Hepatocyte (in vitro differentiated cells): ENCODE measurements at regions not wholly inside any gene's neighbourhood (a gene's known extent, or its start where the extent isn't known, plus 50 kb on each side); places are given as distances from the start of the nearest gene placed in this dataset.

Source experiments
- DNase-seq: peaks from one replicate; pipeline ENCODE4 v3.0.0-alpha.2; 2016; ENCODE audit warnings: low spot score
- H2AFZ ChIP-seq: fragments of 200-600 bp; sonication (generic); 2 replicates; pipeline ENCODE4 v1.6.0; 2016; ENCODE audit warnings: antibody characterized with exemption, mild to moderate bottlenecking
- H3K27ac ChIP-seq: fragments of 200-600 bp; sonication (generic); 2 replicates; pipeline ENCODE4 v1.5.1; 2016; ENCODE audit warnings: mild to moderate bottlenecking
- H3K27me3 ChIP-seq: fragments of 200-600 bp; sonication (generic); 2 replicates; pipeline ENCODE4 v1.6.1; 2016
- H3K36me3 ChIP-seq: fragments of 200-600 bp; sonication (generic); replicated peaks from 2 replicates; pipeline ENCODE4 v1.5.1; 2016; ENCODE audit warnings: low read depth; ENCODE audit not compliant: insufficient read depth
- H3K4me1 ChIP-seq: fragments of 200-600 bp; sonication (generic); 2 replicates; pipeline ENCODE4 v1.5.1; 2016; ENCODE audit warnings: mild to moderate bottlenecking, moderate library complexity; ENCODE audit not compliant: insufficient read depth
- H3K4me2 ChIP-seq: fragments of 200-600 bp; sonication (generic); 2 replicates; pipeline ENCODE4 v1.6.0; 2016
- H3K4me3 ChIP-seq: fragments of 200-600 bp; sonication (generic); 2 replicates; pipeline ENCODE4 v1.5.1; 2016; ENCODE audit warnings: mild to moderate bottlenecking
- H3K79me2 ChIP-seq: fragments of 200-600 bp; sonication (generic); 2 replicates; pipeline ENCODE4 v1.6.0; 2017; ENCODE audit warnings: mild to moderate bottlenecking
- H3K9me2 ChIP-seq: fragments of 200-600 bp; sonication (generic); replicated peaks from 2 replicates; pipeline ENCODE4 v1.6.0; 2017; ENCODE audit warnings: mild to moderate bottlenecking; ENCODE audit not compliant: insufficient read depth
- H3K9me3 ChIP-seq: fragments of 200-600 bp; sonication (generic); 2 replicates; pipeline ENCODE4 v1.5.1; 2016; ENCODE audit warnings: low read depth, mild to moderate bottlenecking
- H4K20me1 ChIP-seq: fragments of 200-600 bp; sonication (generic); 2 replicates; pipeline ENCODE4 v1.6.0; 2016; ENCODE audit warnings: mild to moderate bottlenecking; ENCODE audit not compliant: insufficient read depth, poor library complexity, severe bottlenecking
- EZH2 ChIP-seq: fragments of 200-600 bp; sonication (generic); IDR thresholded peaks from 2 replicates; pipeline ENCODE4 v1.6.1; 2016; ENCODE audit warnings: antibody characterized with exemption, mild to moderate bottlenecking, borderline replicate concordance
- EZH2phosphoT487 ChIP-seq: fragments of 200-600 bp; sonication (generic); IDR thresholded peaks from one replicate; pipeline ENCODE4 v1.6.1; 2018; ENCODE audit warnings: antibody characterized with exemption, mild to moderate bottlenecking, low read depth, moderate library complexity; ENCODE audit not compliant: unreplicated experiment, severe bottlenecking
- WGBS: methylation state at CpG from one replicate; pipeline ENCODE4 v1.1.6; 2016; ENCODE audit warnings: low lambda C conversion rate; ENCODE audit errors: missing lambda C conversion rate; 5-methylcytosine and 5-hydroxymethylcytosine counted together
- TF ChIP-seq, protein P1 (sequence below): fragments of 200-600 bp; sonication (generic); IDR thresholded peaks from 2 replicates; pipeline ENCODE4 v1.5.1; 2016; ENCODE audit warnings: antibody characterized with exemption, mild to moderate bottlenecking; ENCODE audit not compliant: poor library complexity

DNA sequence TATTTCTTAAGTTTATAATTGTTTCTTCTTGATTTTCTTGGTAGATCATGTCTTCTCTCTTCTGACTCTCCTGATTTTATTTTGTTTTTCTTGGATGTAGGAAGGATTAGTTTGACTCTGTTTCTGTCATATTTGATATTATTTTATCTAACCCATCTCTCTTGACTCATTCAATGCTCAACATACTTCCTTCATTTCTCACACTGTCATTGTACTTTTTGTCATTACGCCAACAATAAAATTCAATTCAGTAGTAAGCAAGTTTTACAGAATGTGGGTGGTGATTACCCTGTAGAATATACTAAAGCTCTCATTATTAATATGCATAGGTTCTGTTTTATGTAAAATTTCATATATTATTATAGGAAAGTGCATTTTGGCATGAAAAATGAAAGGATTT is 1303.0 kb upstream of the AGA start:
- H3K9me3 ChIP-seq, result no peaks in the 10 kb centered on the region
- H3K4me3 ChIP-seq, result no peak overlapping the region
- no peaks in the 10 kb centered on the region for H3K36me3 ChIP-seq
- DNase-seq, result no peak
- H3K4me1 ChIP-seq, result no peaks in the 10 kb centered on the region
- no peak for TF ChIP-seq EZH2phosphoT487
- TF ChIP-seq, protein P1, sequence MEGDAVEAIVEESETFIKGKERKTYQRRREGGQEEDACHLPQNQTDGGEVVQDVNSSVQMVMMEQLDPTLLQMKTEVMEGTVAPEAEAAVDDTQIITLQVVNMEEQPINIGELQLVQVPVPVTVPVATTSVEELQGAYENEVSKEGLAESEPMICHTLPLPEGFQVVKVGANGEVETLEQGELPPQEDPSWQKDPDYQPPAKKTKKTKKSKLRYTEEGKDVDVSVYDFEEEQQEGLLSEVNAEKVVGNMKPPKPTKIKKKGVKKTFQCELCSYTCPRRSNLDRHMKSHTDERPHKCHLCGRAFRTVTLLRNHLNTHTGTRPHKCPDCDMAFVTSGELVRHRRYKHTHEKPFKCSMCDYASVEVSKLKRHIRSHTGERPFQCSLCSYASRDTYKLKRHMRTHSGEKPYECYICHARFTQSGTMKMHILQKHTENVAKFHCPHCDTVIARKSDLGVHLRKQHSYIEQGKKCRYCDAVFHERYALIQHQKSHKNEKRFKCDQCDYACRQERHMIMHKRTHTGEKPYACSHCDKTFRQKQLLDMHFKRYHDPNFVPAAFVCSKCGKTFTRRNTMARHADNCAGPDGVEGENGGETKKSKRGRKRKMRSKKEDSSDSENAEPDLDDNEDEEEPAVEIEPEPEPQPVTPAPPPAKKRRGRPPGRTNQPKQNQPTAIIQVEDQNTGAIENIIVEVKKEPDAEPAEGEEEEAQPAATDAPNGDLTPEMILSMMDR, result no peak
- no peak for TF ChIP-seq EZH2
- H3K4me2 ChIP-seq, result no peak overlapping the region
- H3K27ac ChIP-seq, result no peak overlapping the region
- no peaks in the 10 kb centered on the region for H3K27me3 ChIP-seq
- no peak overlapping the region for H2AFZ ChIP-seq
- no peaks in the 10 kb centered on the region for H4K20me1 ChIP-seq
- no peaks in the 10 kb centered on the region for H3K79me2 ChIP-seq
- WGBS, result 100% methylated on average over 1 of the region's 1 CpG
- H3K9me2 ChIP-seq, result no peaks in the 10 kb centered on the region

DNA sequence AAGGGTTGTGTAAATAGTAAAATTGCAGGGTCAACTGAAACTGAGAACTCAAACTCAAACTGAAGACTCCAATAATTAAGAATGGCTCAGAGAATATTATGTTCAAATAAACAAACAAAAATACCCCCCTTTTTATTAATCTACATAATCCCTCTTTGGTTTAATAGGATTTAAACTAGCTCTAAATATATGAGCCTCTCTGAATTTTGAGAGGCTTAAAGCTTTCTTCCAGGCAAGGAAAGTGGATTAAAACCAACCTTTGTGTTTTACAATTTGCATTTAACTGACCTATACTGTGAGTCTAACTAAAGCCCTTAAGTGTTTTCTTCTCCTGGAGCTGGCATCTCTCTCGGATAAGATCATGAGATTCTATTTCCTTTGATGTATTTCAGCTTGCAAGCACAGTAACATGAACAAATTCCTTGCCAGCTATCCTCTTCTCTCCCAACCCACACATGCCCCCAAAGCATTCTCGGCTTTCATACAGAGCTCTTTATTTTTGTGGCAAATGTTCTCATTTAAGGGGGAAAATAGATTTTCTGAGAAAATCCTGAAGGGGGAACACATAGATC is 1310.8 kb upstream of the AGA start:
- Histone ChIP-seq H3K27me3 (no peaks in the 10 kb centered on the region), H2AFZ (no peak overlapping the region), H3K4me1 (no peaks in the 10 kb centered on the region), H3K4me2 (peak overlapping the region; percentile 13), H3K36me3 (no peaks in the 10 kb centered on the region), H3K9me3 (no peaks in the 10 kb centered on the region), H3K27ac (no peak overlapping the region), H4K20me1 (no peaks in the 10 kb centered on the region), H3K79me2 (no peaks in the 10 kb centered on the region), H3K9me2 (no peaks in the 10 kb centered on the region), H3K4me3 (no peak overlapping the region)
- 32% methylated on average over 2 of the region's 2 CpGs for WGBS
- DNase-seq, result no peak
- no peak for TF ChIP-seq EZH2
- TF ChIP-seq, protein P1, result no peak
- TF ChIP-seq EZH2phosphoT487, result no peak

DNA sequence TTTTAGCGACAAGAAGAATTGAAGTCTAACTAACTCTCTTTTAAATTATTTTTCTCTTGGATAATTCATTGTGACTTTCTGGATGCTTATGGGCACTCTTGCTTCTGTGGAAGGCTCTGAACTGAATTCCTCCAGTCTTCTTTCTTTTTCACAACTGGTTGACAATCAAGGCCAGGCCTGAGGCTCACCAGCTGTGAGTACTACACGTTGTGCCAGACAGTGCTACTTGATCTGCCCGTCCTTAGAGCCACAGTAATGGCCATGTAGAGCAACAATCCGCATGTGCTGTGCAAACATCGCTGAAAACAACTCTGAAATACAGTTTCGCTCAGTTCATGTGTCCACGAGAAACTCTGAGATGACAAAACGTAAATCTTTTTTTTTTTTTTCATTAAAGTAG is 1336.3 kb upstream of the AGA start:
- H3K36me3 ChIP-seq, result no peaks in the 10 kb centered on the region
- WGBS, result 90% methylated on average over 8 of the region's 8 CpGs
- H3K27me3 ChIP-seq, result no peaks in the 10 kb centered on the region
- no peak overlapping the region for H2AFZ ChIP-seq
- peaks cover 5% of the 10 kb centered on the region for H3K4me1 ChIP-seq
- H3K9me3 ChIP-seq, result no peaks in the 10 kb centered on the region
- TF ChIP-seq EZH2phosphoT487 (no peak), EZH2 (no peak)
- TF ChIP-seq, protein P1, result no peak
- DNase-seq, result no peak
- peaks cover 6% of the 10 kb centered on the region for H3K9me2 ChIP-seq
- no peaks in the 10 kb centered on the region for H3K79me2 ChIP-seq
- H3K4me3 ChIP-seq, result no peak overlapping the region
- no peak overlapping the region for H3K27ac ChIP-seq
- no peak overlapping the region for H3K4me2 ChIP-seq
- H4K20me1 ChIP-seq, result no peaks in the 10 kb centered on the region
